NT2/D1 (cell line): ENCODE measurements at regions not wholly inside any gene's neighbourhood (a gene's known extent, or its start where the extent isn't known, plus 50 kb on each side); places are given as distances from the start of the nearest gene placed in this dataset.

Experiments used
- SUZ12 ChIP-seq: IDR thresholded peaks from 2 replicates; pipeline ENCODE4 v1.6.1; 2011; ENCODE audit not compliant: insufficient read length, insufficient read depth; ENCODE audit errors: extremely low read depth
- YY1 ChIP-seq: IDR thresholded peaks from 2 replicates; pipeline ENCODE4 v1.6.1; 2011; ENCODE audit not compliant: insufficient read length, insufficient read depth
- ZNF274 ChIP-seq: IDR thresholded peaks from 2 replicates; pipeline ENCODE4 v1.6.1; 2011; ENCODE audit warnings: mild to moderate bottlenecking, low read depth, low read length

DNA sequence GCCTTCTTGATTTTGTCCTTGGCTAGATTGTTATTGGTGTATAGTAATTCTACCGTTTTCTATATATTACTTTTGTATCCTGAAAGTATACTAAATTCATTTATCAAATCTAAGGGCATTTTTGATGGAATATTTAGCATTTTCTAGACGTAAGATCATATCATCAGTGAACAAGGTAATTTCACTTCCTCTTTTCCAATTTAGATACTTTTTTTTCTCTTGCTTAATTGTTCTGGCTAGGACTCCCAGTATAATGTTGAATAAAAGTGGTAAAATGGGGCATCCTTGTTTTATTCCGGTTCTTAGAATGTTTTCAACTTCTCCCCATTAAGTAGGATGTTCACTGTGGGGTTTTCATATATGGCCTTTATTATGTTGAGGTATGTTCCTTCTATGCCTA is 260.7 kb downstream of the POLR1F start:
- TF ChIP-seq ZNF274 (no peak), YY1 (no peak), SUZ12 (no peak)
